NCI-H748 treated with DMSO at 0.1 percent for 48 hours (cell line): ENCODE measurements at regions not wholly inside any gene's neighbourhood (a gene's known extent, or its start where the extent isn't known, plus 50 kb on each side); places are given as distances from the start of the nearest gene placed in this dataset.

Experiments
- DNase-seq: peaks from one replicate; lab custom pipeline; 2025; lab: John Stamatoyannopoulos, UW

DNA sequence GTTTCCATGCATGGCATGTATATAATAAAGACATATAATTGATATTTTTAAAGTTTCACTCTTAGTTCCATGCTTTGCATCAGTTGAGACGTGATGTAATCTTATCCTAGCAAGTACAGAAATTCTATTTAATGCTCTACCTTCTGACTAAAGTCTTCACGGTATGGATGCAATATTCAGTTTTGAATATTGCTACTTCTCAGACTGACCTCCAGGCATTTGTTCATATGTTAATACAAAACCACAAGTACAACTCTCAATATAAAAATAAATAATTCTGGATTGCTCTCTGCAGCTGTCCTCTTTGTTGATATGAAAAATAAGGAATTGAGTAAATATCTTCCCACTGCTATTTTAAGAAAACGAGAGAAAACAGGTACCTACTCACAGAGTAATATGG is 309.8 kb upstream of the HAND2 start:
- no peak for DNase-seq

DNA sequence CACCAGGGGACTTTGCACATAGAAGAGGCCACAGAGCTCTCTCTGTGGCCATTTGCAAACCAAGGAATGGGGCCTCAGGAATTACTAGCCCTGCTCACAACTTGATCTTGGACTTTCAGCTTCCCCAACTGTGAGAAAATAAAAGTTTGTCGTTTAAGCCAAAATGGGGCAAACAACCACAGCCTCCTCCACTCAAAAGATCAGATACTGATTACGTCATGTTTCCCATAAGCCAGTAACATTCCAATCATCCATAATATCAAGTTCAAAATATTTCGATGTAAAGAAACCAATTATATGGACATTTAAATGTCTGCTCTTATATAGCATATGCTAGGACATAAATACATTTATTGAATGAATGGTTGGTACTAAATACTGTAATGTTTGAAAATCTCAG is 307.5 kb upstream of the HAND2 start:
- DNase-seq: no peak

DNA sequence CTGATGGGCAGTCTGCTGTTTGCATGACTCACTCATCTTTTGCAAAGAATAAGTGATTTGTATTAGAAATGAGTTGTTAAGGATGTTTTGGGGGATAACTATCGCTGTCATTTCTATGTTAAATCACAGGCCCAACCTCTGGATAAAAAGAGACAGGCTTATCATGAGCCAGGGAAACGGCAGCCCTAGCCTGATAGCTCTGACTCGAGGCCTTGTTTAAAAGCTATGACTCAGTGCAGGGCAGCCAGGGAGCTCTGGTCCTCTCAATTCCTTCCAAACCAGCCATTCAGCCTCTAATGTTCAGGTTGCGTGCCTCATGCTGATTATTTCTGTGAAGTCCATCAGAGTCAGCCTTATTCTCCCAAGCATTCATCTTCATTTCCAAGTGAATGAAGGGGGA is 305.9 kb upstream of the HAND2 start:
- peak; percentile 53 for DNase-seq

DNA sequence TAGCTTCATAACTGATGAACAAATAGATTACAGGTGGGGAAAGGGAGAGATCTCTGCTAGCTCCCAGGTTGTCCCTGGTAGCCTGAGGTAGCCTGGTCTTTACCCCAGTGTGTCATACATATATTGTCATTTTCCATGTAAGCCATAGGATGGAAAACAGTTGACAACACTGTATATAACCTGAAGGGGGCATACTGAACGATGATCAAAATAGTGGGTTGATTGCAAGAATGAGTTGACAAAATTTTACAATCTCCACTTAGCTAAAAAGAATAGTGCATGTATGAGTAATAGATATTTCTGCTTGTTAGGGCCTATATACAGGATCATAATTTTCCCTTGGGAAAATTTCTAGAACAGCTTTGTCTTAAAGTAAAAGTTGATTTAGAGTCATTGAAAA is 304.1 kb upstream of the HAND2 start:
- DNase-seq: no peak

DNA sequence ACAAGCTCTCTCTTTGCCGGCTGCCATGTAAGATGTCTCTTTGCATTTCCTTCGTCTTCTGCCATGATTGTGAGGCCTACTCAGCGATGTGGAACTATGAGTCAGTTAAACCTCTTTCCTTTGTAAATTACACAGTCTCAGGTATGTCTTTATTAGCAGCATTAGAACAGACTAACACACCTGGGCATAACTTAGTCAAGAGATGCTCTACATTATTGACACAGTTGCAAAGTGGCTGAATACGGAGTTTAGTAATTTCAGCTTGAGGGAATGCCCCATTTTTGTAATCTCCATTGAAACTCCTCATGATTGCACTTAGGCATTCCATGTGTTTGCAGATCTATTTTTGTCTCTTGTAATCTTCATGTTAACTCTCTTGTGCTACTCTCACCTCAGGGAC is 299.5 kb upstream of the HAND2 start:
- no peak for DNase-seq

DNA sequence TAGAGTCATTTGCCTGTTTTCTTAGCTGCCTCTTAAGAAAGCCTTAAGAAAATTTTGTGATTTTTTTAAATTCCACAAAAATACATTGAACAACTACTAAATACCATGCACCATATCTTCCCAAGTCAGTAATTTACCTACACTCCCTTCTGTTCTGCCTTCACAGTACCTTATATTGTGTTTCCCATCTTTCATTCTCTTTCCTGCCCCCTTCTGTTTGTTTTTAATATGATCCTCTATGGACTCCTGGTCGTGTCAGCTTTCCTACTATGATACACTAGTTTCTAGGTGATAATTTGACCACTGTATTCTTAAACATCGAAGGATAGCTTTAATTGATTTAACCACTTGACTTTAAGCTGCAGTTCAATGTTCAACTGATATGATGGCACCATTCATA is 297.7 kb upstream of the HAND2 start:
- DNase-seq: no peak

DNA sequence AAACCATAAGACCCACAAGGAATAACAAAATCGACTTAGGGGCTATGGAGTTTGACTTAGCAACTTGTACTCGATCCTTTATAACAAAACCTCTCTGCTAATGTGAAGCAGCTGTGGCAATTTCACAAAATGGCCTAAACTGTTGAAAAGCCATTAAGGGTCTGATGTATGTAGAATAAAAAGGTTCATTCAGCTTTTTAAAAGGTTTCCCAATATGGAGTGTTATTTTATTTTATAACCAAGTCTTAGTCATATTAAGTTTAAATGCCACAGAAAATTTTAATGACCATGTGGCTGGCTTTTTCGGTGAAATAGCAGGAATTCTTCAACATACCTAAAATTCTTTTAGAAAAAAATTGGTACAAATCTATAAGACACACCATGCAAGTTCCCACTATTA is 291.8 kb upstream of the HAND2 start:
- no peak for DNase-seq

DNA sequence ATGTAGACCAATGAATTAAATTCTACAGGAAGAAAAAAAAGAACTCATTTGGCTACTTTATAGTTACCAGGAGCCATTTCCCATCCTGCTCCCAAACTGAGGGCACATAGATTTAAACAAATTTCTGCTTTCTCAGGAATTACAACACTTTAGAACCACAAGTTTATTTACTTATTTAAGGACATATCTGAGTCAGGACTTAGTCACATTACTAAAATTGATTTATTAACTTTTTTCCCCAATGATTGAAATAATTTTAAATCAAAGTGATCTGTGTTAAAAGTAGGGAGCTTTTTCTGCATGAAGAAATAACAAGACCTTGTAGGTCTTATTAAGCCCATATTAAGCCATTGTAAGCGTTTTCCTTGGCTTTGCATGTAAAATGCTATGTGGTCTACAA is 291.0 kb upstream of the HAND2 start:
- DNase-seq: no peak

DNA sequence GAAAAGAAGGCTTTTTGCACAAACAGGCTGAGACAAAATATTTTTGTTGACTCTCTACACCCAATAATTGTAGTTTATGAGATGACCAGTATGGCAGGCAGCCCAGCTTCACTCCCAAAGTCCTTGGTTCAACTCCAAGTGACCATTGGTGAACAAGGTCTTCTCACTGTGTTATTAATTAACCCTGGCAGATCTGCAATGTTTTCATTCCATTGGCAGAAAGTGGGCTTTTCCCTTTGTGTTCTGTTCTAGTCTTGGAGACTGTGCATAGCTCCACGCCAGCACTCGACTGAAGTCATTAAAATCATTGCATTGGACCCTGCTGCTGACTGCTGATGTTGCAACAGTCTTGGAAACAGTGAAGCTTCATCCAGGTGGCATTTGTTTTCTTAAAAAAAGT is 277.3 kb upstream of the HAND2 start:
- DNase-seq: no peak

DNA sequence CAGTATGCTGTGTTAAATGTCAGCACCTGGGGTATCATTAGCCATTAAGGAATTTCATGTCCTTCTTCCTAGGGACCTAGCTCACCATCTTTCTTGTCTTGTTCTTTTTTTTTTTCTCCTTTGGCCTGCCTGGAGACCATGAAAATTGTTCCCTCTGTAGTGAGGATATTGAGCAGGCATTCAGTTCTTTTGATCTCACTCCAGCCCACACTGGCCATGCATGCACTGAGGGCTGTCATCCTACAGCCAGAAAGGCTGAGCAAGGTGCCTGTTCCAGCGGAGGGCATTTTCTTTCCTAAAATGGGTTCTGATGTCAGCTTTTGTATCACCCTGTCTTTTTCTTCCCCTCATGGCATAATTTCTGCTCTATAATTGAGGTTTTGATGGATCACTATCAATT is 275.9 kb upstream of the HAND2 start:
- DNase-seq: no peak

DNA sequence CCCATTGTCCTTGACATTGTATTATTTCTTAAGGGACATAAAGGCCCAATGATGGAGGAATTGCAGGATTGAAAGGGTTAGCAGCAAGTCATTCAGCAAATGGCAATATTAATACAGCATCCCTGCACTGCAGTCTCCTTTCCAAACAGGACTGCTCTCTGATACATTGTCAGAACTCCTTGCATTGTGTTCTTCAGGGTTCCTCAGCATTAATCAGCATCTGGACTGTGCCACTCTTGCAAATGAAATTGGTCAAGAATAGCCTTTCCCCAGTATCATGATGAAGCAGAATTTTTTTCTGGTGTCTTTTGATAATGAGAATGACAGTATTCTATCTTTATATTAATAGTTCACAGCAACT is 272.6 kb upstream of the HAND2 start:
- DNase-seq: no peak

DNA sequence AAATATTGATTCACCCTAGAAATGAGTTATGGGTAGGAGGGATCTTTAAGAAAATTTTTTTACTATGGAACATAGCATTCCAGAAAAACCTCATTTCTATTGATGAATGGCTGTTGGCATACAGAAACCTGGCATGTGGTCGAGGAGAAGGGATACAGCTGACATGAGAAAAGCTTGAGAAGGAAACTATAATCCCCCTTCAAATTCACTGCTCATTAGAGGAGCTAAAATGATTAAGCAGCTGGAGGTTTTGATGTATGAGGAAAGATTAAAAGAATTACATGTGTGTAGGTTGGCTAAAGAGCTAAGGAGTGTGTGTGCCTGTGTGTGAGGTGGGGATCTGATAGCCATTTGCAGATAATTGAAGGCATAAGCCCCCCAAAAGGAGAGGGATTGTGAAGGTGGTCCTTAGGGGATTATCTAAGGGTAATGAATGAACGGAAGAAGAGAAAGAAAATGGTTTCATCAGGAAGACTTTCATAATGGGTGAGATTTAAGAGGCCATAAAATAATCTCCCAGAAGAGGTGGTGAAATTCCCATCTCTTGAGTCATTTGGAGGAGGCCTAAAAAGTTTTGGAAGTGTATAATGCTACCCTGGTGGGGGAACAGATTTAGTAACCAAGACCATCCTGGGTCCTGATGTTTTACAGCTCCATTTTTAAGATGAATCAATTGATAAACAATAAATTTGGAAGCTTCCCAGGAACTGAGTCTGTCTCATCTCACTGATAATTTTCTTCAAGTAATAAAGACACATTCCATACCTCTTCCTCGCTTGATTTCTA is 272.0 kb upstream of the HAND2 start:
- no peak for DNase-seq

DNA sequence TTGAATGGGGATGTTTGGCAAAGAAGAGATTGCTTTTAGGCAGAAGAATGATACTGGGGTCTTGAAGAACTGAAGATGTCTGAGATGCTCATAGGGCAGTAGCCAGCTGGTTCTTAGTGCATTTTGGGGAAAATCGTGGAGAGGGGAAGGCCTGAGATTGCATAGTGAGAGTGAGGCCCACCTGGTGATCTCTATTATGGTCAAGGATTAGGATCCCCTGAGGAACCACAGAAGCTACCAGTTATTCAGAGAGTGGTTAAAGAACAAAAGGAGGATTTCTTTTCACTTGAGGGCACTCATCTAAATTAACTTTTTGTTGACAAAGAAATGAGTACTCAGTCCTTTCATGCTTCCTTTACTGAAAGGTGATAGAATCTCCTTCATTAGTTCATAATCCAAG is 271.3 kb upstream of the HAND2 start:
- DNase-seq: no peak

DNA sequence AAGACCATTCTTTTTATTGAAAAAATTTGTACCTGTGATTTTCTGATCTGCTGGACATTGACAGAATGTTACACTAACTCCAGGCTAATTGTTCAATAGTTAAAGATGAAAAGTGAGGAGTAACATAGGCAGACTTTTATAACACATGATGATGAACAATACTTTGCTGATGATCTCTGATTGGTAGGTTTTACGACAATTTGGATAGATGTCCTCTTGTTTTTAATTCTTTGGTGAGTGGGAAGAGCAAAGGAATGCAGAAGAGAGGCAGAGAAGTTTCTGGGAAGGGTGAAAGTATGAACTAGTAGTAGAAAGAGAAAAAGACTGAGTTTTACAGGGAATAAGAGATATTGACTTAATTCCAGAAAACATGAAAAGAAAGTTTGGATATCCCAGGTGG is 267.3 kb upstream of the HAND2 start:
- no peak for DNase-seq

DNA sequence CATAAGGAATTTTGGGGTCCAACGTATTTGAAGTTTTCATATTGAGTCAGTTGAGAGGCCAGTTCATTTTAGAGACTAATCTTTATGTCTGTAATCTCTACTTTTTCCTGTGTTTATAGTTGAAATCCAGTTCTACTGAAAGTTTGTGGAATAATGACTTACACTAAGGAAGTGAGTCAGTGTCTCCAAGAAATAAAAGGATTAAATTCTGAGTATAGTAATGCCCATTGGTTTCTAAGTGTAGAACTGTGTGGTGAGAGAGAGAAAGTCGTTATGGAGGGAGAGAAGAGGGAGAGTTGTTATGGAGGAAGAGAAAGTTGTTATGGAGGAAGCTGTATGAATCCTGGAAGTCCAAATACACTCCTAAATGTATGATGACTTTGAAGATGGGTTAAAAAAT is 264.6 kb upstream of the HAND2 start:
- no peak for DNase-seq

DNA sequence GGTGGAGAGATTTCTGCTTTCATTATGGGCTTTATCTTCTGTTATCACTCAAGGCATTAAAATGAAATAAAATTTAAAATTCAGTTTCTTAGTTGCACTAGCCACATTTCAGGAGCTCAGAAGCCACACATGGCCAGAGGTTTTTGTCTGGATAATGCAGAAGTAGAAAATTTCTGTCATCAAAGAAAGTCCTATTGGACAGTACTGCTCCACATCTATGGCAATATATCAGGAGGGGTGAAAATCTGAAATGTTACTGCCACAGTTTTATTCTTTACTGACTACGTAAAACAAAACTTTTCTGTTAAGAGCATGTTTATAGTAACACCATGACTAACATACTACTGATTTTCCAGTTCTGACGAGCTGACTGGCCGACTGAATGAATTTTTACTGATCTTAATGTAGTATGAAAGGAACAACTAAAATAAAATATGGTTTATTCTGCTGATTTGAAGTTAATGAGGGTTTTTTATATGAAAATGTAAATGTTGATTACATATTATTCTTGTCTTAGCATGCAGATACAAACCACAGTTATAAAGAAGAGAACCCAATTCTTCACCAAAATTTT is 264.0 kb upstream of the HAND2 start:
- DNase-seq: no peak

DNA sequence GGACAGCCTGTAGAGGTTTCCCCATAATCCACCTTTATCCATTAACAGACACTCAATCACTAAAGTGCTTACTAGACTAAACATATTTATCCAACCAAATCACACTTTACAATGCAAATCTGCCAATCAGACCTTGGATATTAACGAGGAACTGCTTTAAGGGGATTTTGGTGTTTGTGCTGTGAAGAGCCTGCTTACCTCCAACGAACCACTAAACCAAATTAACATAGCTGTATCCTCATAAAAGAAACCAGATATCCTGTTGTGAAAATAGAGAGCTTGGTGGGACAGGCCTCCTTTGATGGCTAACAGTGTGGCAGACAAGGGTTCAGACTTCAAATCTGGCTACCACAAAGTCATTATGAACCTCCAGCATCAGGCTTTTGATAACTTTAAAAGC is 252.6 kb upstream of the HAND2 start:
- DNase-seq: no peak

DNA sequence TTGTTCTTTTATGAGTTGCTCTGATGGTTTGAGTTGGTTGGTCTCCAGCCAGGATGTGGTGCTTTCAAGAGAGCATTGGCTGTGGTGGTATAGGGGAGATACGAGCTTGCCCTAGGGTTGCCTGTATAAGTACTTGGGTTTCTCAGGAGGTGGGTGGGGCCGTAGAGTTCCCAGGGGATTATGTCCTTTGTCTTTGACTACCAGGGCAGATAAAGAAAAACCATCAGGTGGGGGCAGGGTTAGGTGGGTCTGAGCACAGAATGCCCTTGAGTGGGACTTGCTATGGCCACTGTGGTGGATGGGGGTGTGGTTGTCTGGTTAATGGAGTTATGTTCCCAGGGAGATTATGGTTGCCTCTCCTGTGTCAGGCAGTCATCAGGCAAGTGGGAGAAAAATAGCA is 247.9 kb upstream of the HAND2 start:
- no peak for DNase-seq

DNA sequence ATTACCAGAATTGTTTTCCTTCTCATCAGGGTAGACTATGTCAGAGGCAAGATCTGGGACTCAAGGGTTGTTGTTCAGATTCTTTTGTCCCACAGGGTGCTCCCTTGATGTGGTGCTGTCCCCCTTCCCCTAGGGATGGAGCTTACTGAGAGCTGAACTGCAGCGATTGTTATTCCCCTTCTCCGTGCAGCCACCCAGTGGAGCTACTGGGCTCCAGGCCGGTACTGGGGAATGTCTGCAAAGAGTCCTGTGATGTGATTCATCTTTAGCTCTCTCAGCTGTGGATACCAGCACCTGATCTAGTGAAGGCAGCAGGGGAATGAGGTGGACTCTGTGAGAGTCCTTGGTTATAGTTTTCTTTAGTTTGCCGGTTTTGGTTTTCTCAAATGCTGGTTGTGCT is 247.4 kb upstream of the HAND2 start:
- DNase-seq: no peak

DNA sequence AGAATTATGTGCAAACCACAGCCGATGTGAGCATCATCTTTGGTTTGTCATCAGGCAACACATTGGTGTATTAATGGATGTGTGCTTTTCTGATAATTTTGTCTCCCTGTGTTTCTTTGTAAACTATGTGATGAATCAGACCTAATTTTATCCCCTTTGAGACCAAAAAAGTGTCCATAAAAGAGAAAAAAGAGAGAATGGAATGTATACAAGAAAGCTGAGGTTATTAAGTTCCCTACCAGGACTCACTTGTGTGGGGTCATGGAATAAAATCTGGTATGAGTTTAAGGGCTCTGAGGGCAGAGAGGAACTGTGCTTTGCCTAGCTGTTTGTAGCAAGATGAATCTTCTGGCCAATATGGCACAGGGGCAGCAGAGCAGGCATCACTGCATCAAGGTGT is 239.5 kb upstream of the HAND2 start:
- DNase-seq: no peak

DNA sequence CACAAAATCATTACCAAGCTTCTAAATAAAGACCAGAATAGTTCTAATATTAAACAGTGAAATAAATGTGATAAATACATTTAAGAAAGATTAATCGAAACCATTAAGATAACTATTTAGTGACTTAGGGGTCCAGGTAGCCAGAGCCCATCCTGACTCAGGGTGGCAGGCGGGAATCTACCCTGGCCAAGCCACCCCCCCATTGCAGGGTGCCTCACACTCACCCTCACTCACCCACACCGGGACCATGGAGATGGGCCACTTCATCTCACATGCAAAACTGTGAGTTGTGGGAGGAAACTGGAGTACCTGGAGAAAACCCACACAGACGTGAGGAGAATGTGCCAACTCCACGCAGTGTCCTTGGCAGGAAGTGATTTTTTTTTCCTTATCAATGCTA is 237.6 kb upstream of the HAND2 start:
- no peak for DNase-seq

DNA sequence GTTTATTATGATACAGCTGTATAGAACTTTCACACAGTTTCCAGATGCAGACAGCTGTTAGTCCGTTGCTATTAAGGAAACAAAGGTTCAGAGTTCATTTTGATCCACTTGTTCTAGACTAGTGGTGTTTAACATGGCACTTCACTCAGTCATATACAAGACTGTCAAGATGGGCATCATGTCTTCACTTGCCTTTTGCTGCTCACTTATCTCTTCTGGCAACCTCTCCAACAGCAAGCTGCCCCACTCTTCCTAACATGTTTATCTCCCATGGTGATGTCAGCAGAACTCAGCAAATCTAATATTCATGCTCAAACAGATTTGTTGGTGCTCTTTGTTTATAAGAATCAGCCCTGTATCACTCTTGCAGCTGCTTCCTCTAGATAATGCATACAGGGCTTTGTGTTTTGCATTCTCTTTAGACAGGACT is 236.2 kb upstream of the HAND2 start:
- DNase-seq: no peak

DNA sequence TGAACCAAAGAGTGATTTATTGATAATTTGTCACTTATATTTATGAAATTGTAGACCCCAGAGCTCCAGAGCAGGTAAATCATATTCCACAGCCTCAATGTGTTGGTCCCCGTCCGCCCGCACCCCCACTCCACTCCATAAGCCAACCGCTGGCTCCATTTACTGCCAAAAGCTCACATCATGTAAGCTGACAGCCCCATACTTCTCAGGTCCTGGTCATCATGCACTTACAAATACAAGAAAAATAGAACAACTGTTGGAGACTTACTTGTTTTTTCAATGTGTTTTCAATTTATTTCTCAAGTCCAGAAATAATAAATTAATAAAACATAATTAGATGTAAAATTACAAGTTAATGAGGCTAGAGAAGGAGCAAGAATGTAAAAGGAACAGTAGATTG is 235.7 kb upstream of the HAND2 start:
- DNase-seq: no peak

DNA sequence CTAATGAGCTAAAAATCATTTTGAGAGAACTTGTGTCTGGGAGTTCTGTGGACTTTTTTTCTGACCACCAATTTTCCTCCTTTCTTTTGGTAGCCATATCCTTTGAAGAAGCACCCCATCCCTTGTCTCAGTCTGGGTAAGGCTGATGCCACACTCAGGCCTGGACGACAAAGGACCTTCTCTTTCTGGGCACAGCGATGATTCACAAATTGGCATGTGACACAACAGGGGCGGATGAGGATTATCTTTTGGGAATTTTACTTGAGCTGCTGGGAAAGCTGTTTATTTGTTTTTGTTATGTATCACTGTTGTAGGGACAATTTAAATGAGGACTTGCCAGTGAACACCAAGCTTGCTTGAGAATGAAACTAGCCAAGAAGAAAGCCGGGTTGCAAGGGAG is 233.4 kb upstream of the HAND2 start:
- no peak for DNase-seq
